LNCAP (cell line): ENCODE measurements at regions not wholly inside any gene's neighbourhood (a gene's known extent, or its start where the extent isn't known, plus 50 kb on each side); places are given as distances from the start of the nearest gene placed in this dataset.

Experiments
- TF ChIP-seq, protein P1 (sequence below): fragments of 450-650 bp; IDR thresholded peaks from 2 replicates; pipeline ENCODE4 v1.5.1; 2017; ENCODE audit warnings: mild to moderate bottlenecking

DNA sequence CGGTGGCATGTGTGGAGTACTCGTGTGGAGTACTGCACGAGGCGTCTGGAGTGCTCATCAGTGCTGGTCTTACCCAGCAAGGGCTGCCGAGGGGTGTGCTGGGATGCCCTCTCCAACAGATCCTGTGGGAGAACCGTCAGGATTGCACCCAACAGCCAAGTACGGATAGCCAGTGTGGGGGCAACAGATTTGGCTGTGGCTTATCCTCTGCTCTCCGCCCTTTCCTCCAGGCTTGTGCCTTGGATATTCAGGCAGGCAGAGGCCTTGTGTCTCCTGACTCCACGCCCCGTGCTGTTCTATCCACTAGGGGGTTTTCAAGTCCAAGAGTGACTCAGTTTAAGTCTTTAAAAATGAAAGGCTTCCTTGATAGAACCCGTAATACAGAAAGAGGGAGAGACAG is 321.0 kb upstream of the HS6ST1 start:
- TF ChIP-seq, protein P1, sequence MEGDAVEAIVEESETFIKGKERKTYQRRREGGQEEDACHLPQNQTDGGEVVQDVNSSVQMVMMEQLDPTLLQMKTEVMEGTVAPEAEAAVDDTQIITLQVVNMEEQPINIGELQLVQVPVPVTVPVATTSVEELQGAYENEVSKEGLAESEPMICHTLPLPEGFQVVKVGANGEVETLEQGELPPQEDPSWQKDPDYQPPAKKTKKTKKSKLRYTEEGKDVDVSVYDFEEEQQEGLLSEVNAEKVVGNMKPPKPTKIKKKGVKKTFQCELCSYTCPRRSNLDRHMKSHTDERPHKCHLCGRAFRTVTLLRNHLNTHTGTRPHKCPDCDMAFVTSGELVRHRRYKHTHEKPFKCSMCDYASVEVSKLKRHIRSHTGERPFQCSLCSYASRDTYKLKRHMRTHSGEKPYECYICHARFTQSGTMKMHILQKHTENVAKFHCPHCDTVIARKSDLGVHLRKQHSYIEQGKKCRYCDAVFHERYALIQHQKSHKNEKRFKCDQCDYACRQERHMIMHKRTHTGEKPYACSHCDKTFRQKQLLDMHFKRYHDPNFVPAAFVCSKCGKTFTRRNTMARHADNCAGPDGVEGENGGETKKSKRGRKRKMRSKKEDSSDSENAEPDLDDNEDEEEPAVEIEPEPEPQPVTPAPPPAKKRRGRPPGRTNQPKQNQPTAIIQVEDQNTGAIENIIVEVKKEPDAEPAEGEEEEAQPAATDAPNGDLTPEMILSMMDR = no peak

DNA sequence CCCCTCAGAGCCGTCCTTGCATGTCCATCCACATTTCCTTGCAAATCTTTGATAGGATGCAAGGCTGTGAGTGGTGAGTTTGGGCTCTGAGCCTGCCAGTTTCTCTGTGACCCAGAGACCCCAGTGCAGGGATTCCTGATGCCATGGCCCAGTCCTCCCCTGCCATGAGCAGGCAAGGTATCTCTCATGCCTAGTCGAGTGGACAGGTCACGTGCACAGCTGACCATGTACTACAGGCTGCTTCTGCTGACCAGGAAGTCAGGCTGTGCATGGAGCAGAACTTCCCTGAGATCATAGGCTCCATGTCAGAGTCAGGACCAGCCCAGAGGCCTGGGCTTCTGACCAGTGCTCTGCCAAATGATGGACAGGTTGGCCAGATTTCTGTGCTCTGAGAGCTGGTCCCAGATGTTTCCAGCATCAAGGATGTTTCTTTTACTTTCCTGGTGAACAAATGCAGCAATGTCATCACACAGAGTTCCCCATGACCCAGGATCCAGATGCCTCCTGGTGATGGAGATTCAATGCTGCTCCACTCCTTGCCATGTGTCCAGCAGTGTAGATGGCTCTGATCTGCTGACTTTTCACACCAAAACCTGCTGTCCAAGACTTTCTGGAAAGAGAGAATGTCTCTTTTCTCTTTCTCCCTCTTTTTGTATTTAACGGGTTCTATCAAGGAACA is 321.6 kb upstream of the HS6ST1 start:
- TF ChIP-seq, protein P1 = no peak

DNA sequence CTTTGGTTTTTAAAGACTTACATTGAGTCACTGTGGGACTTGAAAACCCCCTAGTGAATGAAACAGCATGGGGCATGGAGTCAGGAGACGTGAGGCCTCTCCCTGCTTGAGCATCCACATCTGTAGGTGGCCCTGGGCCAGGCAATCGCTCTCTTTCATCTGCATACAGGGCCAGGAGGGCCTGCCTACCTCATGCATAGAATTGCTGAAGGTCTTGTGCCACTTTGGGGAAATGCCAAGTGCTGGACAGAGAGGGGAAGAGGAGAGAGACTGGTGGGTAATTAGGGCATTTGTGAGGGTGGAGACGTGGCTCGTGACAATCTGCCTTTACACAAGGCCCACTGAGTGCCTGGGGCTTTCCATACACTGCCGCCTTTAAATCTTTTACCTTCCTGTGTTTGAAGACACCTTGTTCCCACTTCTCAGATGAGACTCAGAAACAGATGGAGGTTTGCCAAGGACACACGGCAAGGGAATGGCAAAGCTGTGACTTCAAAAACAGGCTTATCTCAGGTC is 322.2 kb upstream of the HS6ST1 start:
- TF ChIP-seq, protein P1 = no peak

DNA sequence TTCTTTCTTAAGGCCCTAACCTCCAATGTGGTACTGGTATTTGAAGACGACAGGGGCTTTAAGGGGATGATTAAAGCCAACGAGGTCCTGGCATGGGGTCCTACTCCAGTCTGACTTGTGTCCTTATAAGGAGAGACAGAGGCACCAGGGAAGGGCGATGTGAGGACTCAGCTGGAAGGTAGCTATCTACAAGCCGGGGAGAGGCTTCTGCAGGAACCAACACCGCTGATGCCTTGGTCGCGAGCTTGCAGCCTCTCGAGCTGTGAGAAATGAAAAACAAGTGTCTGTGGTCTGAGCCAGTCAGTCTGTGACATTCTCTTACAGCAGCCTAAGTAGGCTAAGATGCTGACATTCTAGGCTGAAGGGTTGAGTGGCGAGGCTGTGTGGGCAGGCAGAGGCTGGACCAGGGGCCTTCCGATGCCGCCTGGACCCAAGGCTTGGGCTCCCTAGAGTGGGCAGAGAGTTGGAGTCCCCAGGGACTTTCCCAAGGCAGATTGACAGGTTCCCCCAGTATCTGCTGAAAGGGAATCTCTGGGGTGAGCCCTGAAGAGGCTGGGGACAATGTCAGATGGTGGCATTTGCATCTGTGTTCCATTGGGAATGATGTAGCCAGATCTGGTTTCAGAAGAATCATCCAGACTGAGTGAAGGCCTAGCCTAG is 322.9 kb upstream of the HS6ST1 start:
- TF ChIP-seq, protein P1 = no peak

DNA sequence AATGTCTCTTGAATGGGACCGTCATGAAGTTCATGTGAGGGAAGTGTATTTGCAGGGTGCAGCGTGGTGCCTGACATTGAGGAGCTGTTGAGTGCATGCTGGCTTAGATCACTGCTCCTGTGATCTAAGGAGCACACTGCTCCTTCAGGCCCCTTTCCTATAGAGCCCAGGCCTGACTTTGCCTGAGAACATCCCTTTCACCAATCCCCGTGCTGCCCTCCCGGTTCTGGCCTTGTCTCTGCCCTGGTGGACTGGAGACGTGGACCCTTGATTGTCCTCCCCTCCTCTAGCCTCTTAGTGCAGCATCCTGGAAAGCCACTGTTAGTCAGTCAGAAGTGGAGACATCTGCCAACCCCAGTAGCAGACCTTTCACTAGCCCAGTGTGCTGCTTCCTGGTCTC is 323.6 kb upstream of the HS6ST1 start:
- TF ChIP-seq, protein P1 = no peak

DNA sequence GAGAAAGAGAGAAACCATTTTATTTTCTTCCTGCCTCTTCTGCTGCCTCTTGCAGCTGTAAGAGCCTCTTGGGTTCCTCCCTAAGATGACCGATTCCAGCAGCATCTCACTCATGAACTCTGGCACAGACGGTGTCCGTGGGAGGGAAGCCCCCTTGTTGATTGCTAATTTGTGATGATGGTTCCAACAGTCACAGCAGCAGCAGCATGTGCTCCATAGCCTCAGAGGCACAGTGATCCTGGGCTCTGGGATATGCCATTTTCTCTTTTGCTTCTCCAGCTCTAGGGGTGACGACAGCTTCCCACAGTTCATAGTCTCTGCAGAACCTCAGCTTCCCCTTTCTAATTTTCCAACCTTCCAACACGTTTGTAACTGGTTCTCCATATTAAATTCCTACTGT is 324.2 kb upstream of the HS6ST1 start:
- TF ChIP-seq, protein P1 = no peak

DNA sequence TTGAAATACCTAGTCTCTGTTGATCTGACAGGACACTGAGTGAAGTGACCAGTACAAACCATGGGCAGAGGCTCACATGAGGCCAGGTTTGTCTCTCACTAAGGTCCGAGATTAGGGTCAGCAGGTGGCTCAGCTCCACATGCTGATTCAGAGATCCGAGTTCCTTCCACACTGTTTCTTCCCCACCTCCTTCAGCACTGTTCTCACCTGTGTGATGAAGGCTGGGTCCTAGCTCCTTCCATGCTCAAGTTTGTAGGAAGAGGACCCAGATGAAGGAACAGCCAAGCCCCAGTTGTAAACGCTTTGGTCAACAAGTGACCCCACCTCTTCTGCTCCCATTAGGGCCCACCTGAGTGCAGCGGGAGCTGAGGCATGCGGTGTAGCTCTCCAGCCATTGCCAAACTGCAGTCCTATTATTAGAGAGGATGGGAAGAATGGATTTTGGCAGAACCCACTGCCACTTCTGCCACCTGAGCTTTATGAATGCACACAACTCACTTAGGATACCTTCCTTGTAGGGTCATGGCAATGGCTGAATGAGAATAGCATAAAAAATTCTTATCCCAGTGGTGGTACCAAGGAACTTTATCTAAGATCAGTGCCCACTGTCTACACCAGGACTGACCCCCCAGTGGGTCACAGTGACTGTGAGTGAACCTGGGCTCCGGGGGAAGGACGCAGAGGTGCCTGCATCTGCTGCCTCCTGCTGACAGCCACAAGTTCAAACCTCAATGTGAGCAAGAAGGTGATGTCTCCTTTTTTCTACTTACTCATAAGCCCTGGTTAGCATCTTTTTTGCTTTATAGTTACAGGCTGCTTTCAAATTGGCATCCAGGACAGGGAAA is 324.8 kb upstream of the HS6ST1 start:
- TF ChIP-seq, protein P1 = no peak
